ENCODE measurements at regions not wholly inside any gene's neighbourhood (a gene's known extent, or its start where the extent isn't known, plus 50 kb on each side); places are given as distances from the start of the nearest gene placed in this dataset.

DNA sequence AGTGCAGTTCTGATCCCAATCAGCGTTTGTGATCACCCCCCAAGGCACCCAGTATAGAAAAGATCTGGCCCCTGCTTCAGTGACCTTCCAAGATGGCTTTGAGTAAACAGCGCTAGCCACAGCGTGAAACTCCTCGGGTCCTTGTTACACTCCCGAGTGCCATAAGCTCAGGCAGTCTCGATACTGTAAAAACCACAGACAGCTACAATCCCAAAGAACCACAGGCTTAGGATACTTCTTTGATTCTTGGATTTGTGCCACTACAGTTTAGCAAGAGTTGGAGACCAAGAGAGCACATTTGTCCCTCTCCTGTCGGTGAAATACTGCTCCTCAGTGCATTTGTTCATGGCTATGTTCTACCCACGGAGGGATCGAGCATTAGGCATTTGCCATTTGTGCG is 352.5 kb upstream of the ZNF521 start:
- 83 to 86% methylated on average over 8 to 10 of the region's 10 CpGs for WGBS, 2 donors
- Histone ChIP-seq H3K27me3 (no peaks in the 10 kb centered on the region), H3K27ac (no peak overlapping the region), H3K9me3 (no peaks in the 10 kb centered on the region), H3K36me3 (no peaks in the 10 kb centered on the region), H3K4me1 (no peaks in the 10 kb centered on the region), H3K4me3 (no peak overlapping the region)
- TF ChIP-seq POLR2AphosphoS5 (IDR thresholded peaks at IDR 0.05) (no peak), EP300 (IDR thresholded peaks at IDR 0.05) (no peak), POLR2A (IDR thresholded peaks at IDR 0.05) (no peak)
- TF ChIP-seq, protein P1, sequence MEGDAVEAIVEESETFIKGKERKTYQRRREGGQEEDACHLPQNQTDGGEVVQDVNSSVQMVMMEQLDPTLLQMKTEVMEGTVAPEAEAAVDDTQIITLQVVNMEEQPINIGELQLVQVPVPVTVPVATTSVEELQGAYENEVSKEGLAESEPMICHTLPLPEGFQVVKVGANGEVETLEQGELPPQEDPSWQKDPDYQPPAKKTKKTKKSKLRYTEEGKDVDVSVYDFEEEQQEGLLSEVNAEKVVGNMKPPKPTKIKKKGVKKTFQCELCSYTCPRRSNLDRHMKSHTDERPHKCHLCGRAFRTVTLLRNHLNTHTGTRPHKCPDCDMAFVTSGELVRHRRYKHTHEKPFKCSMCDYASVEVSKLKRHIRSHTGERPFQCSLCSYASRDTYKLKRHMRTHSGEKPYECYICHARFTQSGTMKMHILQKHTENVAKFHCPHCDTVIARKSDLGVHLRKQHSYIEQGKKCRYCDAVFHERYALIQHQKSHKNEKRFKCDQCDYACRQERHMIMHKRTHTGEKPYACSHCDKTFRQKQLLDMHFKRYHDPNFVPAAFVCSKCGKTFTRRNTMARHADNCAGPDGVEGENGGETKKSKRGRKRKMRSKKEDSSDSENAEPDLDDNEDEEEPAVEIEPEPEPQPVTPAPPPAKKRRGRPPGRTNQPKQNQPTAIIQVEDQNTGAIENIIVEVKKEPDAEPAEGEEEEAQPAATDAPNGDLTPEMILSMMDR (IDR thresholded peaks at IDR 0.05), result no peak
- DNase-seq (no peak), ATAC-seq (ENCODE audit: low FRiP score in 2 of 2) (no peak)

DNA sequence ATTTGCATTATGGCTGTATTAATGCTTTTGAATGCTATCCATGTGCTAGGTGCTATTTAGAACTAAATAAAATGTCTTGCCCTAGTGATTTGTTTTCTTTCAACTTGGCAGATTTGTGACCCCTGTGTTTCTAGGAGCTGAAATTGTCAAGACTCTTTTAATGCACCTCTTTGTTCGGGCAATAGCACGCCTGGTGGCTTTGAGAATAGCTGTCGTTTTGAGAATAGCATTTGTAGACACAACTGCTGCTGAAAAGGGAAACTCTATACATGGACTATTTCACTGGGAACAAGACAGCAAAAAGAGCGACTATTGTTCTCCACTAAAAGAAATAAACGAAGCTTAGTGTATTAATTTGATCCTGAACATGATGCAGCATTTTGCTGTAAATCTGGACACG is 352.1 kb upstream of the ZNF521 start:
- H3K36me3 ChIP-seq, result no peaks in the 10 kb centered on the region
- 85 to 86% methylated on average over 6 of the region's 6 CpGs for WGBS, 2 donors
- TF ChIP-seq EP300 (IDR thresholded peaks at IDR 0.05), result no peak
- TF ChIP-seq POLR2A (IDR thresholded peaks at IDR 0.05), result no peak
- TF ChIP-seq, protein P1 (IDR thresholded peaks at IDR 0.05), result no peak
- TF ChIP-seq POLR2AphosphoS5 (IDR thresholded peaks at IDR 0.05), result no peak

DNA sequence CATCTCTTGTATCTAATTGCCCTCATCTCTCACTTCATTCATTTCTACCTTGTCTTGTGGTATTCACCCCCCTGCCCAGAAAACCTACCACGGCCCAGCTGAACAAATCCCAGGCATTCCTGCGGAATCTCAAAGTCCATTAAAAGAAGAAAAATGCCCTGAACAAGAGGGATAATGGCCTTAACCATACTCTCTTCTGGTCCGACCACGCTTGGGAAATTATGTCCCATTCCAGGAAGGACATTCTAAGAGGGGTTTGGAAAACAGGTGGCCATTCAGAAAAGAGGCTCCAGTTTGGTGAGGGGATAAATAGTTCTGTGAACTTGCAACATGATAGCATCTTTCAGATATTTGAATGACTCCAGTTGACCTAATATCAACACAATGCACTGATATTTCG is 349.9 kb upstream of the ZNF521 start:
- ATAC-seq (ENCODE audit: low FRiP score in 2 of 2), result no peak
- WGBS, 2 donors, result 89 to 92% methylated on average over 5 of the region's 5 CpGs
- Histone ChIP-seq H3K27ac (no peak overlapping the region), H3K4me1 (no peaks in the 10 kb centered on the region), H3K4me3 (no peak overlapping the region), H3K9me3 (no peaks in the 10 kb centered on the region), H3K36me3 (no peaks in the 10 kb centered on the region), H3K27me3 (no peaks in the 10 kb centered on the region)
- TF ChIP-seq EP300 (IDR thresholded peaks at IDR 0.05) (no peak), POLR2A (IDR thresholded peaks at IDR 0.05) (no peak), POLR2AphosphoS5 (IDR thresholded peaks at IDR 0.05) (no peak)
- TF ChIP-seq, protein P1 (IDR thresholded peaks at IDR 0.05), result no peak
- no peak for DNase-seq

More for the DNA sequence above, 352.1 kb upstream of the ZNF521 start:
- no peaks in the 10 kb centered on the region for H3K27me3 ChIP-seq
- ATAC-seq (ENCODE audit: low FRiP score in 2 of 2) (no peak), DNase-seq (no peak)
- H3K4me3 ChIP-seq, result no peak overlapping the region
- no peaks in the 10 kb centered on the region for H3K4me1 ChIP-seq
- no peaks in the 10 kb centered on the region for H3K9me3 ChIP-seq
- H3K27ac ChIP-seq, result no peak overlapping the region

DNA sequence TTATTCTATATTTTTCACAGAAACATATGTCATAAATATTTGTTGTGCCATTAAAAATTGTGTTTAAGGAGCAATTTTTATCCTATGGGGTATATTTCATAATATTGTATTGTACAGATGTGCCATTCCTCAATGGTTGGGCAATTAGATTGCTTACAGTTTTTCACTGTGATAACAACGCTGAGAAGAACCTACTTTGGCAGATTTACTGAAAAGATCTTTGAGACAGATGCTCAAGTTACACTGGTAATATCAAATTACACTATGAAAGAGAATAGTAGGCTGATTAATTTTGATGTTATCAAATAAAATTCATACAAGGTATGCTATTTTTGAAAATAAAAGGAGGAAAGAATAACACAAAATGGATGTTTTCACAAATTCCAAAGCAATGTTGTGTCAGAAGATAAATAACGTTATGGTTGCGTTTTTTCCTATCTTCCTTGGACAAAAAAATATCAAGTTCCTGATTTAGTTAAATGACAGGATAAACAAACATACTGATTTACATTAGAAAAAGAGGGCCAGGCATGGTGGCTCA is 335.1 kb upstream of the ZNF521 start:
- 65 to 72% methylated on average over 3 of the region's 3 CpGs for WGBS, 2 donors
- Histone ChIP-seq H3K4me1 (no peaks in the 10 kb centered on the region), H3K4me3 (no peak overlapping the region), H3K36me3 (no peaks in the 10 kb centered on the region), H3K27ac (no peak overlapping the region), H3K27me3 (no peaks in the 10 kb centered on the region), H3K9me3 (no peaks in the 10 kb centered on the region)
- no peak for ATAC-seq (ENCODE audit: low FRiP score in 2 of 2)
- TF ChIP-seq, protein P1 (IDR thresholded peaks at IDR 0.05), result no peak
- TF ChIP-seq POLR2AphosphoS5 (IDR thresholded peaks at IDR 0.05) (no peak), POLR2A (IDR thresholded peaks at IDR 0.05) (no peak), EP300 (IDR thresholded peaks at IDR 0.05) (no peak)
- DNase-seq, result no peak

DNA sequence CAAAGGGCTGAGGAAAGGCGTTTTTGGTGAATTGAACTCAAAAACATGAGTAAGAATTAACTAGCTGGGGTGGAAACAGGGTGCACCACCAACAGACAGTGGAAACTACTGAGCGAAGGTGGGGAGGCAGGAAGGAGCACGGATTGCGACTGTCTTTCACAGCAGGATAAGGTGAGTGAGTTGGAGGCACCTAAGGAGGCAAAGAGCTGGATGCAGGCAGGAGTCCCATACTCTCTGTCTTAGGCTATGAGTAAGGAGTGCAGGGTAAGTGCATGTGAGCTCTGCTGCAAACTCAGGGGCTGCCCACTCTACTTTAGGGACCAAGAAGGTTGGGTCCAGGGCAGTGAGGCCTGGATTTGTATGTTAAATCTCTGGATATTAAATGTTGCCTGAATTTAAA is 333.1 kb upstream of the ZNF521 start:
- Histone ChIP-seq H3K27me3 (no peaks in the 10 kb centered on the region), H3K27ac (no peak overlapping the region), H3K36me3 (no peaks in the 10 kb centered on the region), H3K4me3 (no peak overlapping the region), H3K4me1 (no peaks in the 10 kb centered on the region), H3K9me3 (no peaks in the 10 kb centered on the region)
- ATAC-seq (ENCODE audit: low FRiP score in 2 of 2), result no peak
- 82 to 83% methylated on average over 4 of the region's 4 CpGs for WGBS, 2 donors
- no peak for TF ChIP-seq EP300 (IDR thresholded peaks at IDR 0.05)
- TF ChIP-seq, protein P1 (IDR thresholded peaks at IDR 0.05), result no peak
- no peak for TF ChIP-seq POLR2A (IDR thresholded peaks at IDR 0.05)
- DNase-seq, result no peak
